ENCODE measurements at regions not wholly inside any gene's neighbourhood (a gene's known extent, or its start where the extent isn't known, plus 50 kb on each side); places are given as distances from the start of the nearest gene placed in this dataset.

GRCh38 chr1:43024905-43025304, 66.2 kb upstream of the SLC2A1 start:
- no peak for TF ChIP-seq RXRA (IDR thresholded peaks at IDR 0.05; ENCODE audit: borderline replicate concordance, low read depth)
- TF ChIP-seq EZH2phosphoT487 (IDR thresholded peaks at IDR 0.05; ENCODE audit: borderline replicate concordance, low read depth) = no peak
- TF ChIP-seq RCOR1 (IDR thresholded peaks at IDR 0.05; ENCODE audit: low read length) = no peak
- no peak for TF ChIP-seq TCF12 (IDR thresholded peaks at IDR 0.05)
- no peak for TF ChIP-seq CTCF (IDR thresholded peaks at IDR 0.05)
- no peak for TF ChIP-seq SMC3 (IDR thresholded peaks at IDR 0.05; ENCODE audit: low read depth, low read length)
- TF ChIP-seq POLR2AphosphoS5 (IDR thresholded peaks at IDR 0.05; ENCODE audit: low read depth, low read length) = no peak
- no peak for TF ChIP-seq PBX3 (IDR thresholded peaks at IDR 0.05)
- no peak for TF ChIP-seq JUND (IDR thresholded peaks at IDR 0.05)
- TF ChIP-seq REST (IDR thresholded peaks at IDR 0.05; ENCODE audit: low read depth, low read length) = no peak

Data from SK-N-SH (cell line).